HG03139 (cell line): ENCODE measurements at regions not wholly inside any gene's neighbourhood (a gene's known extent, or its start where the extent isn't known, plus 50 kb on each side); places are given as distances from the start of the nearest gene placed in this dataset.
"Not testable (repeated sequence)": the region's sequence is repeated elsewhere in the genome, so short reads cannot be mapped to it uniquely, and the experiment has no call there.

Experiments used
- ATAC-seq: cut with Tn5 transposase; IDR thresholded peaks from one replicate; pipeline ENCODE4 v1.9.1; 2021; ENCODE audit not compliant: unreplicated experiment

DNA sequence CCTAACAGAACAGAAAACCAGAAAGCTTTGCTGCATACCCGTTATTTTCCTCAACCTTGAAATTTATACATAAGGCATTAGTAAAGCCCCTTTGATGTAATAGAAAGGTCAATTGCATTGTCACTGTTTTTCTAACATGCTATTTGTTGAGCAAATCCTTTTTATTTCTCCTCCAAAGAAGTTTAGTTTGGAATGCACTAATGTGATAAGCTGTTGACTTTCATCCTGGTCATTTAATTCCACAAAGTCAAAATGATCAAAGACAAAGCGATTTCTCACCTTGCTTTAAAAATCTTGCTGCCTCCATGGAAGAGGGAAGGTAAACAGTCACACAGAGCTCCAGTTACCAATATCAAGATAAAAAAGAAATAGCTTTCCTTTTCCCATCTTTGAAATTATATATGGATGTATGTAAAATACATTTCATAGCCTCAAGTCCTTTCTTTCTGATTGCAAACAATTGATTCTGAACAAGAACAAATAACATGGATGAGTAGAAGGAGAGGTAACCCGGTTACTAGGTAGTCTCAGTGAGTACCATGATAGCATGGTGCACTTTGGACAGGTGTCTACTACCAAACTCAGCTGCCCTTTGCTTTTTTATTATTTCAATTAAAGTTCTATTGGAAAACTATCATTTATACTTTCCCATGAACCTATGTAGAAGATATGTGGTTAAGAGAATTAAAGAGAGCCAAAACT lies 452.7 kb downstream of the STK39 start:
- no peak for ATAC-seq

DNA sequence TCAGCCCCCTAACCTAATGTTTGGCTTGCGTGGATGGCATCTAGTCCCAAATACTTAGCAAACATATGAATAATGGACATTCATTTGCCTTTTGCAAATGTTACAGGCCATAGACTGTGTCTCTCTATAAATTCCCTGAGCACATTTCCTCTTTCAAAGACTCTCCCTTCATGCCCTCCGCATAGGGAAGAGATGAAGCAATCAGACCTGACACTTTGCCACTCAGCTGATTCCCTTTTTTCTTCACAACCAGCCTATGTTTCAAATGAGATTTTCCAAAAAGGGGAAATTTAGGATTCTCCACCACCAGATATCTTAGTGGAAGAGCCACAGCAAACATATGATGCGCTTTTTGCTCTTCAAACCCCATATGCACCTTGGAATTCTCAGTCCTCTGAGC lies 453.7 kb downstream of the STK39 start:
- ATAC-seq: no peak

DNA sequence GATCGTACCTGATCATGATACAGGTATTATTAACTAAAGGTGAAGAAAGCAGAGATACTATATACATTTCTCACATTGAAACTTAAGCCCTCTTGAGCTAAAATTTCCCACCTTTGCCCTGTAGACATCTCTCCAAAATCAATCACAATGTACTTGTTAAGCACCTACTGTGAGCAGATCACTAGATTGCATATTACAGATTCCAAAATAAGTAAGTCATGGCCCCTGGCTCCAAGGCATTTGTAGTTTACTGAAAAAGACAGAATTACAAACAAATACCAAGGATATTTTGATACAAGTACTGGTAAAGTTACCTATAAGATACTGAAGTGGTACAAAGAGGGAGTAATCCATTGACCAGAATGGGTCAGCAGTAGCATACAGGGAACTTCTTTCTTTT lies 455.3 kb downstream of the STK39 start:
- no peak for ATAC-seq

DNA sequence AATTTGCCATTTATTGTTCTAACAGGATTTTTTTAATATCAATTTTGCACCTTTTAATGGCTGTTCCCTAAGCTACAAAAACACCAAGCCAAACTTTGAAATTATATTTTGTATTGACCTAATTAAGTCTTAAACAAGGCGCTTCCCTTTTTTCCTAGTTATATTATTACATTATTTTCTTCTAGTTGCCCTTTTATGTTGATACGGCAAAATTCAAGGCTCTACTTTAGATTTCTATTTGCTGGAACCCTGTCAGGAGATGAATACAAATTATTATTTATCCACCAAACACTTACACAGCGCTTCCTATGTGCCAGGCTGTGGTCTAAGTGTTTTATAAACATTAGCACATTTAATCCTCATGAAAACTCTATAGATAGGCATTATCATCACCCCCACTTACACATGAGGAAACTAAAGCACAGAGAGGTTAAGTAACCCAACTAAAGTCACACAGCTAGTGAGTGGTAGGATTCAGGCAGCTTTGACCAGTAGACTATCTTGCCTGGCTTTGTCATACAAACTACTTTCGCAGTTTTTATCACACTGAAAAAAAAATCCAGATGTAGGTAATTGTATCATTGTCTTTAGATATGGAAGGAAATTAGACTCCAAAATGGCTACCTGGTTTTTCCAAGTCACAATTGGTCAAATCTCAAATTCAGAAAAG lies 456.5 kb downstream of the STK39 start:
- no peak for ATAC-seq

DNA sequence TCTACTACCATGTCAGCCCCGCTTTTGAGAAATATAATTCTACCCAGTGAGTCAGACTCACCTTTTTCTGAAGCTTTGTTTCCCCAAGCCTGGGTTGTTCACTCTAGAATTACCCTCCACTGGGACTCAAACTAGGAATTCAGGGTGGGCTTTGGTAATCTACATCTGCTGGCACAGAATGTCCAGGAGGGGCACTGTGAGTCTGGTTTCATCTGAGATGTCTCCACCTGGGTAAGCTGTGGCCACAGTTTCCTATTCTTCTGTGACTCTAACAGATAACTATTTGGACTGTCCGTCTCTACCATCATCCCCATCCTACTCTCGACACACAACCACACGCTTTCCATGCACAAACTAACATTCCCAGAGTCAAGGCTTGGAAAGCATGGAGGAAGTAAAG lies 457.2 kb downstream of the STK39 start:
- no peak for ATAC-seq

DNA sequence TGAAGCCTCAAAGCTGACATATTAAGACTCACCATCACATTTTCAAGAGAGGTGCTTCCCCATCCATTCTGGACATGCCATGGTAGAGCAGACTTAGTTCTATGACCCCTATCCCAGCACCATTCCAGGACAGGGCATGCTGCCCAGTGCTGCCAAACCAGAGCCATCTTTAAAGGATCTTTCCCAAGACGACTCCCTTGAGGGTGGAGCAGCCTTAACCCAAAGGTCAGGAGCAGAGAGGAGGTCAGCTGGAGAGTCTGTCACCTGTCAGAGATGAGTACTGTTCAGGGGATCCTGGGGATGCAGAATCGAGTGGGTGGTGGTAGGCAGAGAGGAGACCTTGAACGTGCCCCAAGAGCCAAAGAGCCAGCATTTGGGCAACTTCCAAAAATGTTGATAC lies 459.8 kb downstream of the STK39 start:
- ATAC-seq: no peak

DNA sequence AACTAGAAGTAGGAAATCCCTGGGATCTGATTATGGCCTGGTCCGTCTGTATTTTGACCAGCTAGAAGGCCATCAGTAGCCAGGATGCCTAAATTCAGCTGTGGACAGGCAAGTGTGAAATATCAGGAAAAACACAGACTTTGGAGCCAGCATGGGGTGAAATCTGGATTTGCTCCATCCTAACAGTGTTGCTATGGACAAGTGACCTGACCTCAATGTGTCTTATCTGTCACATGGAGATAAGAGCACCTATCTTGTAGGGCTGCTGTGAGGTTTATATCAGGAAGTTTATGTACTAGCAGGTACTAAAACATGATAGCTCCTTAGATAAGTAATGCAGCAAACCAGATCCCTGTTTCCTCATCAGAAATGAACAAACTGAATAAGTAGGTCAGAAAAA lies 460.4 kb downstream of the STK39 start:
- ATAC-seq: no peak

DNA sequence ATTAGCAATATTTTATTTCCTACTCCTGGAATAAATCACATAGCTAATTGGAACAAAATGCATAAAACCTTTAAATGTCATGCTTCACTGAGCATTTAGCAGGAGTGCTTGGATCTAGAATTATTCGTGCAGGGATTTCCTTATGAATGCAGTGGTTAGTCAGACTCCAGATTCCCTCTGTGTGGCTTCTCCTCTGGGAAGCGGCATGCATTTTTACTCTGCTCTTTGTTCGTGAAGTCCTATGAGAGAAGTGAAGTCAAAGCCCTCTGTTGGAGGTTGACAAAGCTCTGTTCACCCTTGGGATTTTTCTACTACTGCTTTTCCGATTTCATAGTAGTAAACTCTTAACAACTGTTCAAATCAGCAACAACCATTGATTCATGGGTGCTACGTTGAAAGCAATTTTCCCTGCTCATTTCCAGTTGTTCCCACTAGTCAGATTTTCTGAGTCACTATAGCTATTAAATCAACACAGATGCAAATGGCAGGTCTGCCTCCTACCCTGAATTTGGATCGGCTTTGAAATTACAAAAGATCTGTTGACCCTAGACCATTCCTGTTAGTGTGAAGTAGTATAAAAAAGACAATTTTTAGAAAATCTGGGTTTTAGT lies 461.7 kb downstream of the STK39 start:
- ATAC-seq: no peak

DNA sequence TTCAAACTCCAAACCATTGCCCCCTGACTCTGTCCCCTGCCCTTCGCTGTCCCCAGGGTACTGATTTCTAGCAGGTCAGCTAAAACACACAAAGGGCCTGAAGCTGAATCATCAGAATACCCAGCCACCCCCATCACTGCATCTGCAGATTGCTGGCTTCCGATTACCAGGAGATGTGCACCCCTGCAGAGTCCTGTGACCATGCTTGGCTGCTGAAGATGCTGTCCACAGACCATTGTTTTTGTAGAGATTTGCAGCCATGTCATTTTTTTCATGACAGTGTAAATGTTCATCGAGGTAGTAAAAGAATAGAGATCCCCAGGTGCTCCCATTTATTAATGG lies 463.3 kb downstream of the STK39 start:
- no peak for ATAC-seq

DNA sequence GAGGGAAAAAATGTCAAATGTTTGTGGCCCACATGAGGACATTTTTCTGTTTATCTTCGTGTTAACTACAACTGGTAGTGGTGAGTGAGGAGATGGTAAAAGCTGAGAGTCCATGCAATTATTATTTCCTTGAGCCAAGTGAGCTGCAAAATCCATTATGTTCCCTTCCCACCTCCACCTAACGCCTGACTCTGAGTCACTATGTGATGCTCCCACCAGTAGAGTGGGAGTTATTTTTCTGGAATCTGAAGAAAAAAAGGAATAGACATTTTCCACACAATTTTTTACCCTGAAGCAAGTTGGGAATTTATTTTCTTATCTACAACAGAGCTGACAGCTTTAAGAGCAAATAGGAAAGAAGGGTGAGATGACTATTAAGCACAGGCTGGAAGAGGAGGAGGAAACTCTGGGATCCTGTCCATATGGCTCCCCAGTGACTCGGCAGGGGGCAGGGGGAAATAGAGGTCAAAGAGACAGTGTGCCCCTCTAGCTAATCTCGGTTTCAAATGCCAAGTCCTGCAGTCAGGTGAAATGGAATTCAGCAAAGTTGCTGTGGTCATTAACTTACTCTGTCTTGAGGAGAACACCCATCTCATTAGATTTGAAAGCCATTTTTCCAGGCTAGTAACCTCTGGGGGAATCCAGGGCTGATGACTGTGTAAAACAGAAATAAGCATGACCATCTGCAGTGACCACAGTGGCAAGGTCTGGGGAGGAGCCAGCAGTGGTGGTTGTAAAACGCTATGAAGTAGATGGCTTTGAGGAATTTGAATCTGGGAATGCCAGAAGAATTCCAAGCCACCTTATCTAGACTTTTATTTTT lies 463.9 kb downstream of the STK39 start:
- ATAC-seq: no peak

DNA sequence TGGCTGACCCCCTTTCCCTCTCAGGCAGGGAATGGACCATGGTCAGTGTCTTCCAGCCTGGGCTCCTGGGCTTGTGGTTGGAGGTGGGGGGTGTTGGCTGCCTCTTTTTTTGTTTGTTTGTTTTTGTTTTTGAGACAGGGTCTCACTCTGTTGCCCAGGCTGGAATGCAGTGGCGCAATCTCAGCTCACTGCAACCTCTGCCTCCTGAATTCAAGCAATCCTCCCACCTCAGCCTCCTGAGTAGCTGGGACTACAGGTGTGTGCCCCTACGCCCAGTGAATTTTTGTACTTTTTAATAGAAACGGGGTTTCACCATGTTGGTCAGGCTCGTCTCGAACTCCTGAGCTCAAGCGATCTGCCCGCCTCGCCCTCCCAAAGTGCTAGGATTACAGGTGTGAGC lies 465.8 kb downstream of the STK39 start:
- ATAC-seq: not testable (repeated sequence)

DNA sequence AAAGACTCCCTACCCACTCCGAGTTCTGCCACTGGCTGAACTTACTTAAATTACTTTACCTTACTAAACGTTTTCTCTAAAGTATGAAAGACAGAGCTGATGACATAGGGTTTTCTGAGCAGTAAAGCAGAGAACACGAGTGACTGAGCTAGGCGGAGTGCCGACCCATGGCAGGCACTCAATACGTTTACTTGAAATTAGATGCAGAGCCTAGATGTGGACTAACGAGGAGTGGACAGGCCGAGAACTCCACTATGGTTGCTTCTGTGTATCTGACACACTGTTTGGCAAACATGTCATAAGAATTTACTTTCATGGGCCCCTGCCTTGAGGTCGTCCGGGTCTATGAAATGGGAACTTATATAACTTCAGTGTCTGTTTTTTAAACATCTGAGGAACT lies 471.0 kb downstream of the STK39 start:
- no peak for ATAC-seq

DNA sequence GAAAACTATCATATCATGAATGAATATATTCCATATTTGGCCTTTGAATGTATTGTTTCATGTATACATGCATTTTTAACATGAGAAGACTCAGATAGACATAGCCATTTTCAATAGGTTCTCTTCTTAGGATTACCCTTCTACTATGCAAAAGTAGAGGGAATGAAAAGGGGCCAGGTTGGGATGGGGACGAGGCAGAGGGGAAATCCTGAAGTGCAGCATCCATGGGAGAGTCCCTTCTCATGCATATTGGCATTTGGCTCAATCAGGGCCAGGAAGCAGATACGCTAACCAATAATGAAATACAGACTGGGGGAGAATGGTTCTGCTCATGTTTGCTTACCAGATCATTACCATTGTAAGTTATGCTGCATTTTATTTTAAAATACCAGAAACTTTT lies 475.8 kb downstream of the STK39 start:
- no peak for ATAC-seq

DNA sequence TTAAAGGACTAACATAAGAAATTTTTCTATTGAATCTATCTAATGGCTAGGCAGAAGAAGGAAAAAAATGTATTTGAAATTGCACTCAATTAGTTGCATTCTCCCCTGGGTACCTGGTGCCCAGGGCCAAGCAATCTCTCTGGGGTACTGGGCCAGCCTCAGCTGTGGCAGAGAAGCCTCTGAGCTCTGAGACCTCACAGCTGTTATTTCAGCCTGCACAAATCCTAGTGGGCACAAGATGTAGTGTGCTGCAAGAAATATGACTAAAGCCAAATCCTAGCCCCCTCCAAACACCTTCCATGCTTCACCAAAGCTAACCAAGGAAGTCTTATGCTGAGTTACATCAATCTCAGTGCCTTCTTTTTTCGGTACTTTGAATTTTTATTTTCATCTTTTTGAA lies 478.4 kb downstream of the STK39 start:
- ATAC-seq: no peak

DNA sequence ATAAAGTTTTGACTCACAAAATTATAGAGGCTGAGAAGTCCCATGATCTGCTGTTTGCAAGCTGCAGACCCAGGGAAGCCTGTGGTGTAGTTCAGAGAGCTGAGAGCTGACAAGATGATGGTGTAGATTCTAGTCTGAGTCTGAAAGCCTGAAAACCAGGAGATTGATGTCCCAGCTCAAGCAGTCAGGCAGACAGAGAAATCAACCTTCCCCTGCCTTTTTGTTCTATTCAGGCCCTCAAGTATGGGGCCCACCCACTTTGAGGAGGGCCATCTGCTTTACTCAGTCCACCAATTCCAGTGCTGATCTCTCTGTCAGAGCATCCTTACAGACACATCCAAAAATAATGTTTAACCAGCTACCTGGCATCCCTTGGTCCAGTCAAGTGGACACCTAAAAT lies 479.6 kb downstream of the STK39 start:
- ATAC-seq: no peak

DNA sequence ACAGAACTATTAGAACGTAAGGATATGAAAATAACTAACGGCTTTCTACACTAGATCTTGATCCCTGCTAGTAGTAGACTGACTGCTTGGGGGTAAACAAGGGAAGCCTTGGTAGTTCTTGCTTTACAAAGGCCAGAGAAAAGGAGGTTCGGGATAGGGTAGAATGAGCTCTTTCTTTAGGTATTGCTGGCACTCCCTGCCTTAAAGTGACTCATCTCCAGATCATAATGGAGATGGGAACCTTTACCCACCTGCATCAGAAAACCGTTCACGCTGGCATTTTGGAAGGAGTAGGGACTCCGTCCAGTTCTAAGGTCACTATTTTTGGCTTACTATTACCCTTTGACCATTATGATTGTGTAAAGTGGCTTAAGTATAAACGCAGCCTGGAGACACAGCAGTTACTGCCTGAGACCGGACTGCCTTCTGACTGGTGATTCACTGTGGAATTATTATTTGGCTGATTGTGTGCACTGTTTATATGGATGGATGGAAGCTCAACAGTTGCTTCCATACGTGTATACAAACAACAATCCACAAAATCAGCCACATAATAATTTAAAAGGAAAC lies 482.5 kb downstream of the STK39 start:
- ATAC-seq: no peak

DNA sequence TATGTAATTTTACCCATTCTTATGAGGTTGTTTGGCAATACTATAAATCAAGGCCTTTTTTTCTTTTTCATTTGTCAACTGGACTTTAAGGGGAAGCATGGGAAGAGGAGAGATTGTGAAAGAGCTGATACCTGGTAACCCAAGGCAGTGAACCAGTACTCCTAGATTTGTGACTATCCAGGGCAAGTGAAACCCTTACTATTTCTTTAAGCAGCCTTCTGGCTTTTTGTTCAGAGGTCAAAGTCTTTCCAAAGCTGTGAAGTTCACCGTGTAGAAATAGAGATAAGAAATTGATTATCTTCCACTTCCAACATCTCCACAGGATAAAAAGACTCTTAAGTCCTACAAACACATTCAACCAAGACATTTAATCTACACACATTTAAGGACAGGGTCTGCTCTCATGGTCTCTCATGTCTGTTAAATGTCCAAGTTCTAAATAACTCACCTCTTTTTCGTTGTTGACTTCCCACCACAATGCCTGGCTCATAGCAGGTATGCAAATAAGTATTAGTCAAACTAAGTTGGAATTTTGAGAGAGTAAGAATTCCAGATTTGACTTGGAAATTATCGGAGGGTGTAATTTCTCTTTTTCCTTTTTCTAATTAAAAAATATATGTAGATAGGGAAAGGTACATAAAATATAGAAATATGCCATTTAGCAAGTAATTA lies 485.8 kb downstream of the STK39 start:
- ATAC-seq: no peak

DNA sequence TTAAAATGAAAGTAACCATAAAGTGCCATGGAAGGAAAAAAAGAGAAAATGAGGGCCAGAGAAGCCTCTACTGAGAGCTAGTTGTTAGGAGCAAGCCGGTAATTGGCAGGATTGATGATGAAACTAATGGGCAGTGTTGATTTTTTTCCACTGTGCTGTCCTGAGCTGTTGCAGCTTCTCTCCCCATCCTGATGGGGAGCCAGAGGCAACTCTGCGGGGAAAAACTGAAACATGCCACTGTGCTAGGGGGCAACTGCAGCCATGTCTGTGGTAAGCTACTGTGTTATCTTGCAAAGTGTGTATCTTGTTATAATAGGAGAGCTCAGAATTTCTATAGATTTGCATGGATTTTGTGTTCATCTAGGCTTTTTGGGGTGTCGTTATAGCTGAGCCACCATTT lies 487.9 kb downstream of the STK39 start:
- no peak for ATAC-seq

DNA sequence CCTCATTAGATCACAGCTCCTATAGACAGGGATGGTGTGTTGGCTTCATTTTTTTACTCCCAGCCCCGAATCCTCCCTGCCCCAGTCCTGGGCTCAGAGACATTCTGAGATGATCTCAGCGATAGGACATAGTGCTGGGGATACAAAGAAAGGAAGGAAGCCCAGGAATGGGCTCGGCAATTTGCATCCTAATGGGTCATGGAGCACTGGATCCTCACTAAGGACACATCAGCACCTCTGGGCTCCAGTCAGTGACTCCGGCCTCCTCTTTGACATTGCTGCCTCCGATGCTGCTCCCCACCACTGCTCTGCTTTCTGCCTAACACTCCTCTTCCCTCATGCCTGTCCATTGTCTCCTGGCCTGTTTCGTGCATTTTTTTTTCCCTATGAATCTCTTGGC lies 489.1 kb downstream of the STK39 start:
- ATAC-seq: no peak

DNA sequence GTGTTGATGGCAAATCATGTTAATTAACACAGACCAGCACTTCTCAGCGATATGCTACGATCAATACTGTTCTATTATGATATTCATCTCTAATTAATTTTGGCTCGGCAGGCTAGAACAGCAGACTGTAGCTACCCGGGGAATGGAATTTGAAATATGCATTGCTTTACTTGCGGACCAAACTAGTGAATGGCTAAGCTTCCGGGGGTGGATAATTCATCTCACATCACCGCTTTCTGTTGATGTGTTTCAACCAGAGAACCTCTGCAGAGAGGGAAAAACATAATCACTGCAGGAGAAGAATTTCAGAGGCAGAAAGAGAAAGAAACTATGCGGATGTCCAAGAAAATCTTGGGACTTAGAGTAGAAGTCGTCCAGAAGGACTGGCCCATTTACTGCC lies 490.9 kb downstream of the STK39 start:
- no peak for ATAC-seq

DNA sequence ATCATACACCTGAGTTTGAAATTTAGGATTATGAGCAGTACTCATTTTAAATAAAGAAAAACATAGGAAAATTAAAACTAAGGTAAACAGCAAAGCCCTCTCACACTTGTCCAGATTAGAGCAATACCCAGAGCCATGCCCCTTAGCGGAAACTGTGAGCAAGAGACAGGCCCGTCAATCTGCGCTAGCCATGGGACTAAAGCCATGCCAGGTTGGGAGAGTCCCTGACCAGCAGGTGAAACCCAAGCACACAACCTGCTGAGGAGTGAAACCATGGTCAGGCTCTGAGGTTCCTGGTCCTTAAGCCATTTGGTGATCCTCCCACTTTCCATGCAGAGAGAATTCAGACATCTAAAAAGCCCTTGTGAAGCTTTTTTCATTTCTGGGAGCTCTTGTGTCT lies 494.3 kb downstream of the STK39 start:
- ATAC-seq: no peak
